ENCODE measurements at regions not wholly inside any gene's neighbourhood (a gene's known extent, or its start where the extent isn't known, plus 50 kb on each side); places are given as distances from the start of the nearest gene placed in this dataset.

DNA sequence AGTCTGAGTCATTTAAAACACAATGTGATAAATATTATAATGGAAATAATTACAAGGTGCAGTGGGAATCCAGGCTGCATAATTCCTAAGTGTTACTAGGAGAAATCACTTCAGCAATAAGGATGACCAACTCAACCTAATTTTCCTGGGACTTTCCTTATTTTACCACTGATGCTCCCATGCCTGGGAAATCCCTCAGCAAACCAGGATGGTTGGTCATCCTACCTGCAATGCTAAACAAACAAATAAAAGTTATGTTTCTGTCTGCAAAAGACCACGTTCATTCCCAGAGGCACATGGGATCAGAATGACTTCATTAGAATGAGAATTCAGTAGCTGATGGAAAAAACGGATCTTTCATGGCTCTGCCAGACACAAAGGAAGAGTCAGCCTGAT is 130.8 kb upstream of the RAP1B start:
- Histone ChIP-seq H3K4me2 (ENCODE audit: low read length) (no peak overlapping the region), H3K9me3 (ENCODE audit: control insufficient read depth in 1 of 2, insufficient read depth in 1 of 2, low read depth in 1 of 2, low read length in 2 of 2) (no peaks in the 10 kb centered on the region), H3K79me2 (ENCODE audit: insufficient read depth, low read length) (no peaks in the 10 kb centered on the region), H3K27ac (ENCODE audit: low read depth, low read length) (no peak overlapping the region), H3K9me2 (ENCODE audit: insufficient read depth) (no peaks in the 10 kb centered on the region), H3K4me3 (replicated peaks in 1 of 2; ENCODE audit: low read depth in 1 of 2, low read length in 2 of 2) (no peak overlapping the region), H3K9ac (ENCODE audit: low read length) (no peak overlapping the region), H3K36me3 (ENCODE audit: control insufficient read depth in 1 of 2, insufficient read depth in 2 of 2, low read length in 2 of 2) (no peaks in the 10 kb centered on the region), H3K4me1 (ENCODE audit: control insufficient read depth in 1 of 2, insufficient read depth in 2 of 2, low read length in 2 of 2) (no peaks in the 10 kb centered on the region), H2AFZ (ENCODE audit: low read depth, low read length, poor library complexity, severe bottlenecking) (no peak overlapping the region), H3K27me3 (ENCODE audit: insufficient read depth, low read length) (no peaks in the 10 kb centered on the region), H4K20me1 (ENCODE audit: insufficient read depth) (no peaks in the 10 kb centered on the region)
- TF ChIP-seq EZH2phosphoT487 (IDR thresholded peaks at IDR 0.05; ENCODE audit: borderline replicate concordance), result no peak
- ATAC-seq (no peak), DNase-seq (ENCODE audit: low read depth, low spot score) (no peak)
- RAD21 ChIA-PET (ENCODE audit: low non-redundant PET in 1 of 2, low total read pairs in 2 of 2, uncharacterized antibody in 2 of 2, unreplicated experiment in 2 of 2), result no interaction called here
- CTCF ChIA-PET, result no interaction called here
- POLR2A ChIA-PET, result no interaction called here
- intact Hi-C loops (cut with micrococcal nuclease), result no loop called here
- no TSS peak for BruUV-seq (replicated peaks)

DNA sequence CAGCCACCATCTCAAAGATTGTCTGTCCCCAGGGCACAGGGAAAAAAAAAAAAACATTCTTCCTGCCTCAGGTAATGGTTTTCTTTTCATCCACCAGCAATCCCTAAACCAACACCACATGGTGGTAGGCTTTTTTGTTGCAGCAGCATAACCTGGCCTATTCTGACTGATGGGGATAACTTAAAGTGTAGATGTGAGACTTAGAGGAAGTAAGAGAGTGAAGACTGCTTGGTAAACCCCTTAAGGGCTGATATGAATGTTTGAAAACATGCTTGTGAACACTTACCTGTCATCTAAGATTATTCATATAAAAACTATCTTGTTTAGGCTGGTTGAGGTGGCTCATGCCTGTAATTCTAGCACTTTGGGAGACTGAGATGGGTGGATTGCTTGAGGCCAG is 130.2 kb upstream of the RAP1B start:
- H4K20me1 ChIP-seq (ENCODE audit: insufficient read depth), result no peaks in the 10 kb centered on the region
- no TSS peak for BruUV-seq (replicated peaks)
- H3K36me3 ChIP-seq (ENCODE audit: control insufficient read depth in 1 of 2, insufficient read depth in 2 of 2, low read length in 2 of 2), result no peaks in the 10 kb centered on the region
- no peak overlapping the region for H3K4me3 ChIP-seq (replicated peaks in 1 of 2; ENCODE audit: low read depth in 1 of 2, low read length in 2 of 2)
- POLR2A ChIA-PET, result no interaction called here
- RAD21 ChIA-PET (ENCODE audit: low non-redundant PET in 1 of 2, low total read pairs in 2 of 2, uncharacterized antibody in 2 of 2, unreplicated experiment in 2 of 2), result no interaction called here
- intact Hi-C loops (cut with micrococcal nuclease), result no loop called here
- no peaks in the 10 kb centered on the region for H3K4me1 ChIP-seq (ENCODE audit: control insufficient read depth in 1 of 2, insufficient read depth in 2 of 2, low read length in 2 of 2)
- TF ChIP-seq YY1 (IDR thresholded peaks at IDR 0.05; ENCODE audit: extremely low read depth, insufficient replicate concordance, low read depth, low read length), result no peak
- TF ChIP-seq SIN3A (IDR thresholded peaks at IDR 0.05; ENCODE audit: low read depth), result no peak
- TF ChIP-seq EZH2 (IDR thresholded peaks at IDR 0.05), result no peak
- TF ChIP-seq ZNF274 (IDR thresholded peaks at IDR 0.05; ENCODE audit: low read depth, low read length), result no peak
- no peak for TF ChIP-seq FOSL1 (IDR thresholded peaks at IDR 0.05; ENCODE audit: low read depth)
- H3K9me2 ChIP-seq (ENCODE audit: insufficient read depth), result no peaks in the 10 kb centered on the region
- no peak overlapping the region for H3K9ac ChIP-seq (ENCODE audit: low read length)
- H3K4me2 ChIP-seq (ENCODE audit: low read length), result no peak overlapping the region
- H3K27me3 ChIP-seq (ENCODE audit: insufficient read depth, low read length), result no peaks in the 10 kb centered on the region
- CTCF ChIA-PET, result no interaction called here
- no peak overlapping the region for H3K27ac ChIP-seq (ENCODE audit: low read depth, low read length)
- no peaks in the 10 kb centered on the region for H3K79me2 ChIP-seq (ENCODE audit: insufficient read depth, low read length)
- no peak for ATAC-seq
- no peak for DNase-seq (ENCODE audit: low read depth, low spot score)
- no peak overlapping the region for H2AFZ ChIP-seq (ENCODE audit: low read depth, low read length, poor library complexity, severe bottlenecking)
- no peaks in the 10 kb centered on the region for H3K9me3 ChIP-seq (ENCODE audit: control insufficient read depth in 1 of 2, insufficient read depth in 1 of 2, low read depth in 1 of 2, low read length in 2 of 2)
